ENCODE measurements at regions not wholly inside any gene's neighbourhood (a gene's known extent, or its start where the extent isn't known, plus 50 kb on each side); places are given as distances from the start of the nearest gene placed in this dataset.
"Not testable (repeated sequence)": the region's sequence is repeated elsewhere in the genome, so short reads cannot be mapped to it uniquely, and the experiment has no call there.

- Histone ChIP-seq H3K4me1 (no peaks in the 10 kb centered on the region), H3K36me3 (no peaks in the 10 kb centered on the region), H3K4me3 (no peak overlapping the region), H3K9me3 (no peaks in the 10 kb centered on the region), H3K27ac (no peak overlapping the region), H3K27me3 (no peaks in the 10 kb centered on the region)
- no peak for TF ChIP-seq POLR2AphosphoS5 (IDR thresholded peaks at IDR 0.05)
- TF ChIP-seq EP300 (IDR thresholded peaks at IDR 0.05; ENCODE audit: low read depth), result no peak
- TF ChIP-seq POLR2A (IDR thresholded peaks at IDR 0.05), result no peak
- no peak for TF ChIP-seq CTCF (IDR thresholded peaks at IDR 0.05)
- in situ Hi-C loops (cut with MboI; ENCODE audit: low pct_ligation_motif_present in 1 of 4, low pct_unique_long_range_greater_than_20kb in 1 of 4, low sequenced_read_pairs in 3 of 4) (no loop called here), intact Hi-C loops (cut with DNase I; ENCODE audit: low total_unique reads) (no loop called here)
- 72 to 85% methylated on average over 1 of the region's 1 CpG for WGBS, 2 donors (ENCODE audit: low coverage in 1 of 2)
- no peak for DNase-seq
Measured at GRCh38 chr12:83250866-83251265, 564.2 kb downstream of the TMTC2 start.

GRCh38 chr12:83245156-83245555, 558.5 kb downstream of the TMTC2 start:
- H3K27ac ChIP-seq, result no peak overlapping the region
- H3K9me3 ChIP-seq, result no peaks in the 10 kb centered on the region
- in situ Hi-C loops (cut with MboI; ENCODE audit: low pct_ligation_motif_present in 1 of 4, low pct_unique_long_range_greater_than_20kb in 1 of 4, low sequenced_read_pairs in 3 of 4) (no loop called here), intact Hi-C loops (cut with DNase I; ENCODE audit: low total_unique reads) (no loop called here)
- no peaks in the 10 kb centered on the region for H3K36me3 ChIP-seq
- no peaks in the 10 kb centered on the region for H3K27me3 ChIP-seq
- H3K4me1 ChIP-seq, result no peaks in the 10 kb centered on the region
- H3K4me3 ChIP-seq, result no peak overlapping the region
- TF ChIP-seq POLR2A (IDR thresholded peaks at IDR 0.05) (no peak), EP300 (IDR thresholded peaks at IDR 0.05; ENCODE audit: low read depth) (no peak), CTCF (IDR thresholded peaks at IDR 0.05) (no peak), POLR2AphosphoS5 (IDR thresholded peaks at IDR 0.05) (no peak)
- no peak for DNase-seq
- 63 to 68% methylated on average over 3 of the region's 3 CpGs for WGBS, 2 donors (ENCODE audit: low coverage in 1 of 2)

GRCh38 chr12:83244001-83244400, 557.3 kb downstream of the TMTC2 start:
- H3K36me3 ChIP-seq, result no peaks in the 10 kb centered on the region
- intact Hi-C loops (cut with DNase I; ENCODE audit: low total_unique reads), result no loop called here

GRCh38 chr12:83233987-83234386, 547.3 kb downstream of the TMTC2 start:
- in situ Hi-C loops (cut with MboI; ENCODE audit: low pct_ligation_motif_present in 1 of 4, low pct_unique_long_range_greater_than_20kb in 1 of 4, low sequenced_read_pairs in 3 of 4), result not testable (repeated sequence)

More at GRCh38 chr12:83244001-83244400, 557.3 kb downstream of the TMTC2 start:
- in situ Hi-C loops (cut with MboI; ENCODE audit: low pct_ligation_motif_present in 1 of 4, low pct_unique_long_range_greater_than_20kb in 1 of 4, low sequenced_read_pairs in 3 of 4), result no loop called here
- H3K4me1 ChIP-seq, result no peaks in the 10 kb centered on the region
- H3K27me3 ChIP-seq, result no peaks in the 10 kb centered on the region
- TF ChIP-seq POLR2AphosphoS5 (IDR thresholded peaks at IDR 0.05) (no peak), POLR2A (IDR thresholded peaks at IDR 0.05) (no peak)
- DNase-seq, result no peak
- H3K9me3 ChIP-seq, result no peaks in the 10 kb centered on the region
- H3K4me3 ChIP-seq, result no peak overlapping the region
- no peak overlapping the region for H3K27ac ChIP-seq

GRCh38 chr12:83226960-83227359, 540.3 kb downstream of the TMTC2 start:
- H3K27ac ChIP-seq; H3K27me3 ChIP-seq; intact Hi-C loops (cut with DNase I; ENCODE audit: low total_unique reads); H3K36me3 ChIP-seq; in situ Hi-C loops (cut with MboI; ENCODE audit: low pct_ligation_motif_present in 1 of 4, low pct_unique_long_range_greater_than_20kb in 1 of 4, low sequenced_read_pairs in 3 of 4); DNase-seq; H3K4me1 ChIP-seq; H3K9me3 ChIP-seq; H3K4me3 ChIP-seq: not testable (repeated sequence)

More at GRCh38 chr12:83233987-83234386, 547.3 kb downstream of the TMTC2 start:
- H3K4me1 ChIP-seq; H3K9me3 ChIP-seq; H3K27ac ChIP-seq; intact Hi-C loops (cut with DNase I; ENCODE audit: low total_unique reads); H3K36me3 ChIP-seq; DNase-seq; H3K4me3 ChIP-seq; H3K27me3 ChIP-seq: not testable (repeated sequence)

- in situ Hi-C loops (cut with MboI; ENCODE audit: low pct_ligation_motif_present in 1 of 4, low pct_unique_long_range_greater_than_20kb in 1 of 4, low sequenced_read_pairs in 3 of 4), result no loop called here
- no peaks in the 10 kb centered on the region for H3K9me3 ChIP-seq
- no peaks in the 10 kb centered on the region for H3K4me1 ChIP-seq
- WGBS, 2 donors (ENCODE audit: low coverage in 1 of 2), result 92 to 96% methylated on average over 3 of the region's 3 CpGs
- H3K27me3 ChIP-seq, result no peaks in the 10 kb centered on the region
- DNase-seq, result no peak
- H3K4me3 ChIP-seq, result no peak overlapping the region
- intact Hi-C loops (cut with DNase I; ENCODE audit: low total_unique reads), result no loop called here
- TF ChIP-seq POLR2A (IDR thresholded peaks at IDR 0.05) (no peak), EP300 (IDR thresholded peaks at IDR 0.05; ENCODE audit: low read depth) (no peak), CTCF (IDR thresholded peaks at IDR 0.05) (no peak), POLR2AphosphoS5 (IDR thresholded peaks at IDR 0.05) (no peak)
- no peaks in the 10 kb centered on the region for H3K36me3 ChIP-seq
- H3K27ac ChIP-seq, result no peak overlapping the region
Measured at GRCh38 chr12:83225806-83226205, 539.1 kb downstream of the TMTC2 start.
